NCI-H774 (cell line): ENCODE measurements at regions not wholly inside any gene's neighbourhood (a gene's known extent, or its start where the extent isn't known, plus 50 kb on each side); places are given as distances from the start of the nearest gene placed in this dataset.

Source experiments
- DNase-seq: peaks from one replicate; lab custom pipeline; 2025; lab: John Stamatoyannopoulos, UW

GRCh38 chr4:38313175-38313574 is 350.8 kb upstream of the KLF3 start:
- DNase-seq = peak; percentile 74

GRCh38 chr4:38313999-38314561 is 349.9 kb upstream of the KLF3 start:
- no peak for DNase-seq

DNA sequence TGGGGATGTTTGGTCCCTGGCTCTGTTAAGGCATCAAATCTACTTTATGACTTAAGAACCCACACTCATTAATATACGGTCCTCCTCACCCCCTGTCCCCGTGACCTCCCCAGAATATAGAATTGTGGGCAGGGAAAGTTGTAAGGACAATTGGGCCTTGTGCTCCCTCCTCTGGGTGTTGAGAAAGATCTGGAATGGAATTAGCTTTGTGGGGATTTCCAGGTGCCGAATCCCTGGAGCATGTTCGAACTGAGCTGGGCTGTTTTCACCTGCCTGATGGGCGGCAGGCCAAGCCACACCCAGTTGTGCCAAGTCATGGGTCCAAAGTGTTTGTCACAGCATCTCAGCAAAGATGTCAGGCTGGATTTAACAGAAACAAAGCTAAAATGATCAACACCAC is 349.3 kb upstream of the KLF3 start:
- DNase-seq = peak; percentile 5

- DNase-seq = no peak
These were observed 348.7 kb upstream of the KLF3 start for GRCh38 chr4:38315286-38315685.

GRCh38 chr4:38316045-38316444 is 348.0 kb upstream of the KLF3 start:
- DNase-seq = no peak

- DNase-seq = no peak
These were observed 346.8 kb upstream of the KLF3 start for GRCh38 chr4:38317041-38317674.

GRCh38 chr4:38318737-38319455 is 345.1 kb upstream of the KLF3 start:
- DNase-seq = peak; percentile 85

DNA sequence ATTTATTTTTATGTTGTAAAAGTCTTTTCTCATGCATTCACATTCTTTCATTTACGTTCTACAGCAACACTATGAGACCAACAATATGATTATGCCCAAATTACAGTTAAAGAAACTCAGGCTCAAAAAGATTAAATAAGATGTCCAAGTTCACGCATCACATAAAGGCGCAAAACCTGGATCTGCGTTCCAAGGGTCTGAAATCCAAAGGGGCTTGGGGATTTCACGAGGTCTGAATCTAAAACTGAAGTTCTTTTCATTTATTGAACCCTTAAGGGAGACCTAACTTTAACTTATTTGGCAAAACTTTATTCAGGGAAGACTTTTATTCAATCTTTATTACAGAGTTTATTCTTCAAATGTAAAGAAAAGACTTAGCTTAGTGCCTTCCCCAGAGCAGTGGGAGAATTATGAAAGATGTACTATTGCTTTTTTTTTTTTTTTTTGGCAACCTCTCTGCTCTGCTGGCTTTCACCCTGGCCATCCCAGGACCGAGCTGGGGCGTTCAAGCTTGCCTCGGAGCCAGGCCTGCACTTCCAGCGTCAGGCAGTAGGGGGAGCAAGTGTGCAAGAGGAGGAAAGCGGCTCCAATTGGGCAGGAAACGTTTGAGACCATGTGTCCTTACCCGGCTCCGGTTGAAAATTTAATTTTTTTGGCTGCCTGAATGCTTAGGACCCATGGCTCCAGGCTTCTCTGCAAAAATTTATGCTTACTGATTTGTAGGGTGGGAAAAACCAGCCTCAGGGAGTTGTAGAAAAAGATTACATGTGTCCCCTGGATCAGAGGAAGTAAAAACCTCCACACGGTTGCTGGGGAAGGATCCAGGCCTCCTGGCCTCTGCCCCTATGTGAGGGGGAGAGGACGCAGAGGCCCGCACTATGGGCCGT is 344.3 kb upstream of the KLF3 start:
- peak; percentile 75 for DNase-seq

- no peak for DNase-seq
These were observed 343.7 kb upstream of the KLF3 start for GRCh38 chr4:38320343-38320695.

DNA sequence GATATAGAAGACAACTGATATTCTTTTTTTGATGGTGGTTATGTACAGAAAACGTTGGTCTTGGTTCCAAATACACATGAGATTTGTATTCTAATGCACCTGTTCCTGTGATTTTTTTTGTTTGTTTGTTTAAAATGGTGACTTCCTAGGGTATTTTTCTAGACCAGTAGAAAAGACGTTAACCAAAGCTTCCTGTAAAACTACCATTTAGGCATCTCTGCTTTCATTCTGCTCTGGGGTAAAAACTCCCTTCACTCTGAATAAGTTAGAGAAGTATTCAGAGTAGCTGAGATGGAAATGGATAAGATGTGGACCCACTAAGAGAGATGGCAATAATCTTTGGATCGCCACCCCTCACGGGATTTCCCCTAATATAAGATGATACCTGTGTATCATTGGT is 343.2 kb upstream of the KLF3 start:
- DNase-seq = no peak

DNA sequence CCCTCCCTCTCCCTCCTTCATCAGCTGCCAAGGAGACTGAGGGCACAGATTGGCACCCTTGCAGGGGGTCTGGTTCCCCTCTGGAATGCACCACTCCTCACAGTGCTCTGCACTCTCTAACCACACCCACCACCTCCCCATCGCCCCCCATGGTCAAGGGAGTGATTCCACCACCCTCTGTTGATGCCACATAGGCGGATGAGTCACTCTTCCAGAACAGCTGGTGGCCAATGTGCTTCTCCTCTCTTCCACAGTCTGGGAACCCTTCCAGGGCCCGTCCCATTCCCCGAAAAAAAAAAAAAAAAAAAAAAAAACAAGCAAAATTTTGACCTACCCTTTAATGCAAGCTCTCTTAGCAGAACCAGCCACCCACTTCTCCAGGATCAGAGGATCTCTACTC is 341.3 kb upstream of the KLF3 start:
- no peak for DNase-seq

- no peak for DNase-seq
These were observed 340.8 kb upstream of the KLF3 start for GRCh38 chr4:38323141-38323641.

DNA sequence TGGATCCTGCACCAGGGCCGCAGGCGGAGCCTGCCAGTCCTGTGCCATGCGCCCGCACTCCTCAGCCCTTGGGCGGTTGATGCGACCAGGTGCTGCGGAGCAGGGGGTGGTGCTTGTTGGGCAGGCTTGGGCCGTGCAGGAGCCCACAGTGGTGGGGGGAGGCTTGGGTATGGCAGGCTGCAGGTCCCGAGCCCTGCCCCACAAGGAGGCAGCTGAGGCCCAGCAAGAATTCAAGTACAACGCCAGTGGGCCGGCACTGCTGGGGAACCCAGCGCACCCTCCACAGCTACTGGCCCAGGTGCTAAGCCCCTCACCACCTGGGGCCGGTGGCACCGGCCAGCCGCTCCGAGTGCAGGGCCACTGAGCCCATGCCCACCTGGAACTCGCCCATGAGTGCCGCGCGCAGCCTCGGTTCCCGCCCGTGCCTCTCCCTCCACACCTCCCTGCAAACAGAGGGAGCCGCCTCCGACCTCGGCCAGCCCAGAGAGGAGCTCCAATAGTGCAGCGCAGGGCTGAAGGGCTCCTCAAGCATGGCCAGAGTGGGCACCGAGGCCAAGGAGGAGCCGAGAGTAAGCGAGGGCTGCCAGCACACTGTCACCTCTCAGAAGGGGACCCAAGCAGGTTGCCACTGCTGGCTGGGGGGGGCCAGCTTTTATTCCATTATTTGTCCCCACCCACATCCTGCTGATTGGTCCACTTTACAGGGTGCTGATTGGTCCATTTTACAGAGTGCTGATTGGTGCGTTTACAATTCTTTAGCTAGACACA is 339.0 kb upstream of the KLF3 start:
- DNase-seq = no peak

DNA sequence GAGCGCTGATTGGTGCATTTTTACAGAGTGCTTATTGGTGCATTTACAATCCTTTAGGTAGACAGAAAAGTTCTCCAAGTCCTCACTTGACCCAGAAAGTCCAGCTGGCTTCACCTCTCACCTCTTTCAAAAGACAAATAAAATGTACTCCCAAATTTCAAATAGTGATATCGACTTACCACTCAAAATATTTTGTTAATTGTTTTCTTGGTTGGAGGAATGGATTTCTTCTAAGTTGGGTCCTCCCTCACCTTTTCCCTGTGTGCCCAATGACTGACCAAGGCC is 338.4 kb upstream of the KLF3 start:
- no peak for DNase-seq

DNA sequence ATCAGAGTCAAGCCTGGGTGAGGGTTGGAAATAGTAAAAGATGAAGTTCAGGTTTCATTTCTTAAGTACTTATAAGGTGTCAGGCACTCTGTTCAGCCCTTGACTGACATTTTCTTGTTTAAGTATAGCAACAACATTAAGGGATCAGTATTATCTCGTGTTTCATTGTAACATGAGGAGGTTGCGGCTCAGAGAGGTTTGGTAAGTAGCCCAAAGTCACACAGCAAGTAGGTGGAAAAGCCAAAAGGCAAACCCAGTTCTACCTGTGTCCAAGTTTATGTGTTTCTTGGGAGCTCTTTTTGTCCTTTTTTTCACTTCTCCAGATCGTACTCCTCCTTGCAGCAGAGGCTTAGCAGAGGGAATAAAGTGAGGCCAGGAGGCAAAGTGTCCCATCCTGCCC is 337.5 kb upstream of the KLF3 start:
- DNase-seq = no peak

DNA sequence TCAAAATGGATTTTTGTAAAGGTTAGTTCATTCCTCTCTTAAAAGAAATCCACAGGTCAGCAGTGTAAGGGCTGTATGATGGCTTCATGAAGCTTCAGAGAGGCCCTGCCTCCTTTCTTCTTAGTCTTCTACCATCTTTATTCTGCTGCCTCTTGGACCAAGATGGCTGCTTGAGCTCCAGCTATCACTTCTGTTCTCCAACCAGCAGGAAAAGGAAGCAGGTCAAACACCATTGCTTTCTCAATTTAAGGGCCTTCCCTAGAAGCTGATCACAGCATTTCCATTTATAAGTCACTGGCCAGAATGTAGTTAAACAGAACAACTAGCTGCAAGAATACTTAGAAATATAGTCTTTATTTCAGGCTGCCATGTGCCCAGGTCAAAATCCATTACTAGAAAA is 336.8 kb upstream of the KLF3 start:
- DNase-seq = no peak

DNA sequence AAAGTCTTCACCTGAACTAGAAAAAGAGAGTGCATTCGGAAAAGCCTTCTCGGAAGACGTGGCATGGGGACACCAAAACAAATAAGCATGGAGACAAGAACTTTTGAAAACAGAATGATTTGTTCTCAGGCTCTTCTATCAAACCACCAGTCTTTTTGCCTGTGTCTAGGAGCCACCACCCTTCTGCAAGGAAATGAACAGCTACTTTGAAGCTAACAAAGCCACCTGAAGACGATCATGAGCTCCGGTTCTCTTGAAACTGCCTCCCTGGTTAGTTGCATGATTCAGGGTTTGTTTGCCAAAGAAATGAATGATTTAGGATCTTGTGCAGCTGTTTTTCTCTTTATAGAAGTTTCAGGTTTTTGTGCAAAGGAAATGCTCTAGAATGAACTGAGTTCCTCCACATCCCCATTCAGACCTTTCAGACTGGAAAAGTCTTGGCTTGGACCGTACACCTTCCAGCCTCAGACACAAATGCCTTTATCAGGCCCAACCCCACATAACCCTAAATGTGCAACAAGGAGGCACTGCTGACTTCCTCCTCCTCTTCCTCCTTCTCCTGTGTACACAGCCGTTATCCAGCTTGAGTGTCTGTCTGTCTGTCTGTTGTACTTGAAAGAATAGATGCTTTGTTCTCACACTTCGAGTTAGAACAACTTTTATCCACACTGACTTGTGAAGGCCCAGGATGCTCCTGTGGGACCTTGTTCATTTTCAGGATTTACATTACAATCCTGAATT is 334.8 kb upstream of the KLF3 start:
- DNase-seq = no peak

DNA sequence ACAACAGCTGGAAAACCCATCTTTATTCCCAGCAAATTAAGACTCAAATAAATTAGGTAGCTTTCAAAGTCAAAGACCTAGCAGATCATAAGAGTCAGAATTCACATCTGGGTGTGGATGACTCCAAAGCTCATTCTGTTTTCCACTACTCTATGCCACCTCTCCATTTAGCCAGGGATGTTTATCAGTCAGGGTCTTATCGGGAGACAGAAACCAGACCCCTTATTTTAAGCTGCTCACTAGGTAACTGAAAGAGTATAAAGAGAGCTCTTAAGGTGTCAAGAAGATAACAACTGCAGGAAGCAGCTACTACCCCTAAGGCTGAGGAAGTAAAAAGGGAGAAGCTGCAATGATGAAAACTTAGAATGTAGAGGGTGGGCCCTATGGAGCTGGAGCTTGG is 333.7 kb upstream of the KLF3 start:
- no peak for DNase-seq

- DNase-seq = no peak
These were observed 333.1 kb upstream of the KLF3 start for GRCh38 chr4:38330936-38331335.

GRCh38 chr4:38332699-38333098 is 331.3 kb upstream of the KLF3 start:
- no peak for DNase-seq

GRCh38 chr4:38333219-38333618 is 330.8 kb upstream of the KLF3 start:
- DNase-seq = no peak
